ENCODE measurements at regions not wholly inside any gene's neighbourhood (a gene's known extent, or its start where the extent isn't known, plus 50 kb on each side); places are given as distances from the start of the nearest gene placed in this dataset.

GRCh38 chr4:155532373-155533085 is 134.1 kb upstream of the GUCY1A1 start:
- no peak for DNase-seq (ENCODE audit: low read depth)
- TF ChIP-seq CTCF (conservative IDR thresholded peaks at IDR 0.05; ENCODE audit: low read depth, low read length): no peak
- no peak overlapping the region for H3K4me3 ChIP-seq (ENCODE audit: low read depth, low read length)

- H3K4me3 ChIP-seq (ENCODE audit: low read depth, low read length): no peak overlapping the region
- no peak for DNase-seq (ENCODE audit: low read depth)
- no peak for TF ChIP-seq CTCF (conservative IDR thresholded peaks at IDR 0.05; ENCODE audit: low read depth, low read length)
Measured at GRCh38 chr4:155530857-155531256, 135.8 kb upstream of the GUCY1A1 start.

- DNase-seq (ENCODE audit: low read depth): no peak
- H3K4me3 ChIP-seq (ENCODE audit: low read depth, low read length): no peak overlapping the region
- TF ChIP-seq CTCF (conservative IDR thresholded peaks at IDR 0.05; ENCODE audit: low read depth, low read length): no peak
Measured at GRCh38 chr4:155530290-155530689, 136.4 kb upstream of the GUCY1A1 start.

- no peak for DNase-seq (ENCODE audit: low read depth)
- no peak overlapping the region for H3K4me3 ChIP-seq (ENCODE audit: low read depth, low read length)
- no peak for TF ChIP-seq CTCF (conservative IDR thresholded peaks at IDR 0.05; ENCODE audit: low read depth, low read length)
Measured at GRCh38 chr4:155529716-155530115, 136.9 kb upstream of the GUCY1A1 start.

- TF ChIP-seq CTCF (conservative IDR thresholded peaks at IDR 0.05; ENCODE audit: low read depth, low read length): peak; percentile 84
- DNase-seq (ENCODE audit: low read depth): no peak
- no peak overlapping the region for H3K4me3 ChIP-seq (ENCODE audit: low read depth, low read length)
Measured at GRCh38 chr4:155529272-155529671, 137.4 kb upstream of the GUCY1A1 start.

GRCh38 chr4:155526452-155527169 is 140.0 kb upstream of the GUCY1A1 start:
- H3K4me3 ChIP-seq (ENCODE audit: low read depth, low read length): no peak overlapping the region
- DNase-seq (ENCODE audit: low read depth): no peak
- no peak for TF ChIP-seq CTCF (conservative IDR thresholded peaks at IDR 0.05; ENCODE audit: low read depth, low read length)
